HL-60 (cell line): ENCODE measurements at regions not wholly inside any gene's neighbourhood (a gene's known extent, or its start where the extent isn't known, plus 50 kb on each side); places are given as distances from the start of the nearest gene placed in this dataset.

Experiments used
- DNase-seq, 2 experiments: peaks; one replicate each; pipeline ENCODE4 v3.0.0-alpha.2; 2010 to 2020; ENCODE audit warnings: low read depth in 1 of 2, low spot score in 1 of 2
- H3K27ac ChIP-seq: fragments of 250-450 bp; sonication (Bioruptor Pico); replicated peaks from 2 replicates; pipeline ENCODE4 v1.5.1; 2020; ENCODE audit warnings: mild to moderate bottlenecking, moderate library complexity
- H3K27me3 ChIP-seq: fragments of 250-450 bp; sonication (Bioruptor Pico); 2 replicates; pipeline ENCODE4 v1.5.1; 2021; ENCODE audit warnings: mild to moderate bottlenecking, moderate library complexity; ENCODE audit not compliant: insufficient read depth, poor library complexity, severe bottlenecking
- H3K4me3 ChIP-seq: replicated peaks from 2 replicates; pipeline ENCODE4 v1.5.1; 2011; ENCODE audit warnings: mild to moderate bottlenecking, control low read depth, low read length; ENCODE audit not compliant: insufficient read depth
- GABPA ChIP-seq: IDR thresholded peaks from 2 replicates; pipeline ENCODE4 v1.6.1; 2012; ENCODE audit warnings: low read depth
- POLR2AphosphoS5 ChIP-seq: IDR thresholded peaks from 2 replicates; pipeline ENCODE4 v1.6.1; 2012; ENCODE audit warnings: low read depth
- SPI1 ChIP-seq: IDR thresholded peaks from 2 replicates; pipeline ENCODE4 v1.6.1; 2012; ENCODE audit warnings: low read depth, mild to moderate bottlenecking, borderline replicate concordance
- TF ChIP-seq, protein P1 (sequence below): IDR thresholded peaks from one replicate; pipeline ENCODE4 v1.5.1; 2011; ENCODE audit warnings: low read length, control low read depth, inconsistent platforms; ENCODE audit not compliant: insufficient read depth
- TF ChIP-seq, protein P2 (sequence below): IDR thresholded peaks from 2 replicates; pipeline ENCODE4 v1.6.1; 2012; ENCODE audit warnings: low read depth; ENCODE audit not compliant: insufficient replicate concordance

- no peak for DNase-seq
- Histone ChIP-seq H3K27me3 (no peaks in the 10 kb centered on the region), H3K4me3 (no peak overlapping the region), H3K27ac (no peak overlapping the region)
- TF ChIP-seq GABPA = no peak
These were observed 810.1 kb upstream of the WWC1 start for GRCh38 chr5:167481345-167481744.

DNA sequence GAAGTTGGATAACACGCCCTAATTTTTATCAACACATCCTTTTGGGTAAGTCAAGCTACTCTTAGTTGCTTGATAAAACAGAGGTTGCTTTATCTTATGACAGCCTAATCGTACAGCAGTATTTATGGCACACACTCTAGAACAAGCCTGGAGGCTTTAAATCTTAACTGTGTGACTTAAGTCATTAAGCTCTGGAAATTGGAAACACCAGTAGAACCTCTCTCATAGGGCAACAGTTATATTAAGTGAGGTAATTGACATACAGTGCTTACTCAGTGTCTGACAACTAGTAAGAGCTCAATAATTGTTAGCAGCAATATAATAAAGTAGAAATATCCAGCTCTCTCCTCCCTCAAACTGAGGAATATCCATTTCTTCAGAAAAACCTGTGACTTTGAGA, 808.9 kb upstream of the WWC1 start:
- Histone ChIP-seq H3K27me3 (no peaks in the 10 kb centered on the region), H3K27ac (no peak overlapping the region), H3K4me3 (no peak overlapping the region)
- TF ChIP-seq SPI1 (no peak), GABPA (no peak), POLR2AphosphoS5 (no peak)
- TF ChIP-seq, protein P1, sequence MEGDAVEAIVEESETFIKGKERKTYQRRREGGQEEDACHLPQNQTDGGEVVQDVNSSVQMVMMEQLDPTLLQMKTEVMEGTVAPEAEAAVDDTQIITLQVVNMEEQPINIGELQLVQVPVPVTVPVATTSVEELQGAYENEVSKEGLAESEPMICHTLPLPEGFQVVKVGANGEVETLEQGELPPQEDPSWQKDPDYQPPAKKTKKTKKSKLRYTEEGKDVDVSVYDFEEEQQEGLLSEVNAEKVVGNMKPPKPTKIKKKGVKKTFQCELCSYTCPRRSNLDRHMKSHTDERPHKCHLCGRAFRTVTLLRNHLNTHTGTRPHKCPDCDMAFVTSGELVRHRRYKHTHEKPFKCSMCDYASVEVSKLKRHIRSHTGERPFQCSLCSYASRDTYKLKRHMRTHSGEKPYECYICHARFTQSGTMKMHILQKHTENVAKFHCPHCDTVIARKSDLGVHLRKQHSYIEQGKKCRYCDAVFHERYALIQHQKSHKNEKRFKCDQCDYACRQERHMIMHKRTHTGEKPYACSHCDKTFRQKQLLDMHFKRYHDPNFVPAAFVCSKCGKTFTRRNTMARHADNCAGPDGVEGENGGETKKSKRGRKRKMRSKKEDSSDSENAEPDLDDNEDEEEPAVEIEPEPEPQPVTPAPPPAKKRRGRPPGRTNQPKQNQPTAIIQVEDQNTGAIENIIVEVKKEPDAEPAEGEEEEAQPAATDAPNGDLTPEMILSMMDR = no peak
- TF ChIP-seq, protein P2, sequence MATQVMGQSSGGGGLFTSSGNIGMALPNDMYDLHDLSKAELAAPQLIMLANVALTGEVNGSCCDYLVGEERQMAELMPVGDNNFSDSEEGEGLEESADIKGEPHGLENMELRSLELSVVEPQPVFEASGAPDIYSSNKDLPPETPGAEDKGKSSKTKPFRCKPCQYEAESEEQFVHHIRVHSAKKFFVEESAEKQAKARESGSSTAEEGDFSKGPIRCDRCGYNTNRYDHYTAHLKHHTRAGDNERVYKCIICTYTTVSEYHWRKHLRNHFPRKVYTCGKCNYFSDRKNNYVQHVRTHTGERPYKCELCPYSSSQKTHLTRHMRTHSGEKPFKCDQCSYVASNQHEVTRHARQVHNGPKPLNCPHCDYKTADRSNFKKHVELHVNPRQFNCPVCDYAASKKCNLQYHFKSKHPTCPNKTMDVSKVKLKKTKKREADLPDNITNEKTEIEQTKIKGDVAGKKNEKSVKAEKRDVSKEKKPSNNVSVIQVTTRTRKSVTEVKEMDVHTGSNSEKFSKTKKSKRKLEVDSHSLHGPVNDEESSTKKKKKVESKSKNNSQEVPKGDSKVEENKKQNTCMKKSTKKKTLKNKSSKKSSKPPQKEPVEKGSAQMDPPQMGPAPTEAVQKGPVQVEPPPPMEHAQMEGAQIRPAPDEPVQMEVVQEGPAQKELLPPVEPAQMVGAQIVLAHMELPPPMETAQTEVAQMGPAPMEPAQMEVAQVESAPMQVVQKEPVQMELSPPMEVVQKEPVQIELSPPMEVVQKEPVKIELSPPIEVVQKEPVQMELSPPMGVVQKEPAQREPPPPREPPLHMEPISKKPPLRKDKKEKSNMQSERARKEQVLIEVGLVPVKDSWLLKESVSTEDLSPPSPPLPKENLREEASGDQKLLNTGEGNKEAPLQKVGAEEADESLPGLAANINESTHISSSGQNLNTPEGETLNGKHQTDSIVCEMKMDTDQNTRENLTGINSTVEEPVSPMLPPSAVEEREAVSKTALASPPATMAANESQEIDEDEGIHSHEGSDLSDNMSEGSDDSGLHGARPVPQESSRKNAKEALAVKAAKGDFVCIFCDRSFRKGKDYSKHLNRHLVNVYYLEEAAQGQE = no peak
- DNase-seq = no peak

DNA sequence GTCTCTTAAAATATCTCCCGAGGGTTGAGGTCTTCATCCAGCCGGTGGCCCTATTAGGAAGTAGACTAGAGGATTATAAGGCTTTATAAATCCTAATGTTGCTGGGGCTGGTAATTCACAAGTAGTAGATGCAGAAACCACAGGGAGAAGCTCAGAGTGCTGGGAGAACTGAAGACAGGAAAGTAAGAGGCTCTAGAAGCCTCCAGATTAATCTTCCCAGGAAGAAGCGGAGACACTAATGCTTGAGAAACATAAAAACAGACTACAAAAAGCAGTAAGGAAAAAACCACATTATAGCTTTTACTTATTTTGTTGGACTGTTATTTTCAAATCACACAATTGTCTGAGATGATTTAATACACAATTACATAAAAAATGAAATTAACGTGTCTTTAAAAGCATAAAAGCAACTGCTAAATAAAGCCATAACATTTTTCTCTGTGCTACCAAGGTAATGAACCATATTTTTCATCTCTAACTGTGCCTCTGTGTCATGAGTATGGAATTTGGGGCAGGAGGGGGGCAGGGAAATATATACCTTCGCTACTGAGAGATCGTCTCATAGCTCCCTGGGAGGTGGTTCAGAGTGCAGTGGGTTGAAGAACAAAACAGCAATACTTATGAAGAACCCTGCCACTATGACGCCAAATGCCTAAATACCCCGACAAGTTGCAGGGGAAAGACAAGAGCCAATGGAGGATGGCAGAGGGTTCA, 806.2 kb upstream of the WWC1 start:
- Histone ChIP-seq H3K27ac (no peak overlapping the region), H3K27me3 (no peaks in the 10 kb centered on the region), H3K4me3 (no peak overlapping the region)
- TF ChIP-seq SPI1 = no peak
- TF ChIP-seq, protein P1 = no peak
- no peak for TF ChIP-seq GABPA
- TF ChIP-seq POLR2AphosphoS5 = no peak
- TF ChIP-seq, protein P2 = no peak
- DNase-seq = no peak

- Histone ChIP-seq H3K4me3 (no peak overlapping the region), H3K27ac (no peak overlapping the region), H3K27me3 (no peaks in the 10 kb centered on the region)
- TF ChIP-seq, protein P1 = no peak
- TF ChIP-seq POLR2AphosphoS5 (no peak), GABPA (no peak), SPI1 (no peak)
- TF ChIP-seq, protein P2 = no peak
- no peak for DNase-seq
These were observed 803.1 kb upstream of the WWC1 start for GRCh38 chr5:167488371-167488770.
